Activated CD8-positive, alpha-beta T cell treated with anti-CD3 and anti-CD28 coated beads for 36 hours (primary cell): ENCODE measurements at regions not wholly inside any gene's neighbourhood (a gene's known extent, or its start where the extent isn't known, plus 50 kb on each side); places are given as distances from the start of the nearest gene placed in this dataset.

Experiments used
- ATAC-seq: fragments of 200-7000 bp; cut with Tn5 transposase; one replicate; pipeline ENCODE4 v1.10.0; 2021; ENCODE audit warnings: mild to moderate bottlenecking, moderate library complexity
- CTCF ChIA-PET: fragments of 350-600 bp; sonication (Branson Sonifier 250); formaldehyde crosslinking; loops from one replicate; lab custom pipeline; 2021; ENCODE audit warnings: antibody characterized with exemption; lab: Charles Lee
- POLR2A ChIA-PET: fragments of 350-600 bp; sonication (Branson Sonifier 250); formaldehyde crosslinking; loops from one replicate; lab custom pipeline; 2021; ENCODE audit warnings: antibody characterized with exemption; lab: Charles Lee
- DNase-seq: peaks from one replicate; pipeline ENCODE4 v3.0.0-alpha.2; 2020
- H3K27ac Mint-ChIP-seq: one replicate; pipeline ENCODE4 v1.8.0; 2021; ENCODE audit warnings: mild to moderate bottlenecking, mixed read lengths
- H3K27me3 Mint-ChIP-seq: one replicate; pipeline ENCODE4 v1.8.0; 2021; ENCODE audit warnings: mixed read lengths
- H3K36me3 Mint-ChIP-seq: one replicate; pipeline ENCODE4 v1.8.0; 2021; ENCODE audit warnings: low read depth, mixed read lengths
- H3K4me1 Mint-ChIP-seq: one replicate; pipeline ENCODE4 v1.8.0; 2021; ENCODE audit warnings: low read depth, mixed read lengths
- H3K4me3 Mint-ChIP-seq: one replicate; pipeline ENCODE4 v1.8.0; 2021; ENCODE audit warnings: mild to moderate bottlenecking, moderate library complexity, mixed read lengths
- H3K9me3 Mint-ChIP-seq: one replicate; pipeline ENCODE4 v1.8.0; 2021; ENCODE audit warnings: mixed read lengths
- intact Hi-C: fragments of 100-400 bp; cut with micrococcal nuclease; formaldehyde crosslinking; loops from one replicate; pipeline ENCODE4 v1.10.0; 2022
- TF ChIP-seq, protein P1 (sequence below): fragments of 200-600 bp; IDR thresholded peaks from one replicate; pipeline ENCODE4 v1.8.0; 2022; ENCODE audit warnings: antibody characterized with exemption, mild to moderate bottlenecking

DNA sequence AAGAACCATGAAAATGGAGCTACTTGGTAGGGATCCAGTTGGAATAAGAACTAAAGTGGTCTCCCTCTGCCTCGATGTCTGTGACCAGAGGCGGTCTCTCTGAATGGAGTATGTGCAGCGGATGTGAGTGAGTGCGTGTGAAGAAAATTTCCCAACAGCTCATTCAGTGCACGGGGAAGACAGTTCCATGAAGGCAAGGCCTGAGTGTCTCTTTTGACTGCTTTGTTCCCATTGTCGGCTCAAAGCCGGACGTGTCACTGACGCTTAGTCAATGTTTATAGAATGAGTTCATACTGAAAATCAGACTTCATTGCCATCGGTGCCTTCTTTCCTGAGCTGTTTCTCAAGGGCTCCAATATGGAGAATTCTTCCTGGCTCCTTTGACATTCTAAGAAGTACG lies 55.3 kb upstream of the GRB10 start:
- CTCF ChIA-PET: interaction anchor here (1.5 kb wide), 1 partner anchor 9 kb away, joined by 4 read pairs; no protein-coding TSS in a partner anchor
- H3K36me3 Mint-ChIP-seq: no peaks in the 10 kb centered on the region
- peaks cover 5% of the 10 kb centered on the region for H3K4me1 Mint-ChIP-seq
- H3K9me3 Mint-ChIP-seq: no peaks in the 10 kb centered on the region
- no peak overlapping the region for H3K4me3 Mint-ChIP-seq
- no peak for ATAC-seq
- POLR2A ChIA-PET: interaction anchor here (0.5 kb wide), 1 partner anchor 1884 kb away, joined by 3 read pairs; no protein-coding TSS in a partner anchor
- intact Hi-C loops: no loop called here
- DNase-seq: no peak
- H3K27ac Mint-ChIP-seq: no peak overlapping the region
- H3K27me3 Mint-ChIP-seq: peaks cover 29% of the 10 kb centered on the region
- TF ChIP-seq, protein P1, sequence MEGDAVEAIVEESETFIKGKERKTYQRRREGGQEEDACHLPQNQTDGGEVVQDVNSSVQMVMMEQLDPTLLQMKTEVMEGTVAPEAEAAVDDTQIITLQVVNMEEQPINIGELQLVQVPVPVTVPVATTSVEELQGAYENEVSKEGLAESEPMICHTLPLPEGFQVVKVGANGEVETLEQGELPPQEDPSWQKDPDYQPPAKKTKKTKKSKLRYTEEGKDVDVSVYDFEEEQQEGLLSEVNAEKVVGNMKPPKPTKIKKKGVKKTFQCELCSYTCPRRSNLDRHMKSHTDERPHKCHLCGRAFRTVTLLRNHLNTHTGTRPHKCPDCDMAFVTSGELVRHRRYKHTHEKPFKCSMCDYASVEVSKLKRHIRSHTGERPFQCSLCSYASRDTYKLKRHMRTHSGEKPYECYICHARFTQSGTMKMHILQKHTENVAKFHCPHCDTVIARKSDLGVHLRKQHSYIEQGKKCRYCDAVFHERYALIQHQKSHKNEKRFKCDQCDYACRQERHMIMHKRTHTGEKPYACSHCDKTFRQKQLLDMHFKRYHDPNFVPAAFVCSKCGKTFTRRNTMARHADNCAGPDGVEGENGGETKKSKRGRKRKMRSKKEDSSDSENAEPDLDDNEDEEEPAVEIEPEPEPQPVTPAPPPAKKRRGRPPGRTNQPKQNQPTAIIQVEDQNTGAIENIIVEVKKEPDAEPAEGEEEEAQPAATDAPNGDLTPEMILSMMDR: no peak

DNA sequence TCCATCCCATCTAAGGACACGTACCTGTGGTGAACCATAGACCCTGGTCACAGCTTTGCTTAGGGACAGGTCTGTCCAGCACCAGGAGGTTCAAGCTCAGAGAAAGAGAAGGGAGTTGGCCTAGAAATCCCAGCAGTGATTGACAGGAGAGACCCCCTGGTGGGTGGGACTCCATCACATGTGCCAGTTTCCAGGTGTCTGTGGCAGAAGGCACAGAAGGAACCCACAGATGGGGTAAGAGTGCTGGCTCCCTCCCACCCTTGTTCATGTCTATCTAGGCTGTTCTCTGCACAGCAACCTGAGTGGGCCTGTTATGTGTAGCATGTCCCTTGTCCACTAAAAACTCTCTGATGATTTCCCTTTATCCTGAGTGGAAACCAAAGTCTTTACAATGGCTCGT lies 54.0 kb upstream of the GRB10 start:
- ChIA-PET CTCF (no interaction called here), POLR2A (no interaction called here)
- Mint-ChIP-seq H3K9me3 (no peaks in the 10 kb centered on the region), H3K4me1 (peaks cover 13% of the 10 kb centered on the region), H3K27ac (no peak overlapping the region), H3K4me3 (no peak overlapping the region), H3K27me3 (peaks cover 27% of the 10 kb centered on the region), H3K36me3 (no peaks in the 10 kb centered on the region)
- ATAC-seq: no peak
- TF ChIP-seq, protein P1: no peak
- DNase-seq: no peak
- intact Hi-C loops: no loop called here

DNA sequence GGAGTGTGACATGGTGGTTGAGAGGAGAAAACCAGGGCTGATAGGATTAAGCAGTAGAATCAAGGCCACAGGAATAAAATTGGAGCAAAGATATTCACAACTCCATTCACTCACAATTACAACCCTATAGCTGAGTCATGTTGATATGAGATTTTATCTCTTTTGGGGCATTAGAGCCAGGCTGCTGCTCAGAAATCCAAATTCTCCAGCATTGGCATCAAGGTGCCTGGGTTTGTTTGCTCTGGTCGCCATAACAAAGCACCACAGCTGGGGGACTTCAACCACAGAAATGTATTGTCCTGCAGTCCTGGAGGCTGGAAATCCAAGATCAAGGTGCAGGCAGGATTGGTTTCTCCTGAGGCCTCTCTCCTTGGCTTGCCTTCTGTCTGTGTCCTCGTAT lies 52.5 kb upstream of the GRB10 start:
- Mint-ChIP-seq H3K36me3 (no peaks in the 10 kb centered on the region), H3K27ac (no peak overlapping the region), H3K9me3 (no peaks in the 10 kb centered on the region), H3K4me3 (no peak overlapping the region), H3K27me3 (peaks cover 27% of the 10 kb centered on the region), H3K4me1 (peaks cover 13% of the 10 kb centered on the region)
- ATAC-seq (no peak), DNase-seq (no peak)
- intact Hi-C loops: no loop called here
- ChIA-PET POLR2A (no interaction called here), CTCF (no interaction called here)
- TF ChIP-seq, protein P1: no peak

- CTCF ChIA-PET: no interaction called here
- POLR2A ChIA-PET: interaction anchor here (0.7 kb wide), 1 partner anchor 11 kb away, joined by 3 read pairs; no protein-coding TSS in a partner anchor
- intact Hi-C loops: no loop called here
Observed at GRCh38 chr7:50834679-50835078, 52.0 kb upstream of the GRB10 start.

DNA sequence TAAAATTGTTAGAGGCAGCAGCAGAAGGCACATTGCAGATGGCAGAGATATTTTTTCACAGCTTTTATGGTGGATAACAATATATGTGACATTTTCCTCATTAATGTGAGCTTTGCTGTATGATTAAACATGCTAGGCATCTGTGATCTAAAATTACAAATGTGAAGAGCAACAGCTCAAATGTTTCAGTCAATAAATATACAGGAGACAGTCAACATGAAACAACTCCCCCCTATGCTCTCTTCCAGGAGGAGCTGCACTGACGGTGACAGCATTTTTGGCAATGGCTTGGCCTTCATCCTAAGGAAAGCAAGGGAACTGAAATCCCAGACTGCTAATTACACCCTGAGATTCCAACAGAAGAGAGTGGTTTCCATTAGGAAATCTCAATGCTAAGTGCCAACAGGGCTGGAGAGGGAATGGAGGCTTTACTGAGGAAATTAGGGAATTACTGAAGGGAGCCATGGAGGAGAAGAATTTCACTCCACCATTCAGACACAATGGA lies 51.4 kb upstream of the GRB10 start:
- ChIA-PET POLR2A (interaction anchor here (0.7 kb wide), 1 partner anchor 12 kb away, joined by 3 read pairs; no protein-coding TSS in a partner anchor), CTCF (no interaction called here)
- no peaks in the 10 kb centered on the region for H3K36me3 Mint-ChIP-seq
- ATAC-seq: no peak
- intact Hi-C loops: no loop called here
- DNase-seq: no peak
- peaks cover 27% of the 10 kb centered on the region for H3K27me3 Mint-ChIP-seq
- H3K27ac Mint-ChIP-seq: no peak overlapping the region
- no peaks in the 10 kb centered on the region for H3K9me3 Mint-ChIP-seq
- TF ChIP-seq, protein P1: no peak
- no peak overlapping the region for H3K4me3 Mint-ChIP-seq
- peaks cover 13% of the 10 kb centered on the region for H3K4me1 Mint-ChIP-seq

More at GRCh38 chr7:50834679-50835078, 52.0 kb upstream of the GRB10 start:
- Mint-ChIP-seq H3K4me3 (no peak overlapping the region), H3K9me3 (no peaks in the 10 kb centered on the region), H3K4me1 (peaks cover 13% of the 10 kb centered on the region), H3K36me3 (no peaks in the 10 kb centered on the region), H3K27me3 (peaks cover 24% of the 10 kb centered on the region), H3K27ac (no peak overlapping the region)
- ATAC-seq: no peak
- DNase-seq: no peak
- TF ChIP-seq, protein P1: no peak
